A549 (cell line): ENCODE measurements at regions not wholly inside any gene's neighbourhood (a gene's known extent, or its start where the extent isn't known, plus 50 kb on each side); places are given as distances from the start of the nearest gene placed in this dataset.

Experiments
- ATAC-seq, 2 experiments: fragments of 200-7000 bp in 1 of 2; fragments of >200 bp in 1 of 2; cut with Nextera tagmentation in 1 of 2; cut with Tn5 transposase in 1 of 2; 3 replicates each; pipeline versions ENCODE4 v1.8.0 to v1.9.1; 2018 to 2020; ENCODE audit warnings: mild to moderate bottlenecking in 1 of 2, moderate library complexity in 1 of 2
- CTCF ChIA-PET: fragments of 300-600 bp; sonication (Branson Sonifier 250); formaldehyde crosslinking; extraction: SDS; loops from one replicate; lab custom pipeline; 2021; ENCODE audit warnings: antibody characterized with exemption, inconsistent platforms; lab: Yijun Ruan, JAX
- POLR2A ChIA-PET: fragments of 350-600 bp; formaldehyde crosslinking; extraction: SDS; loops from one replicate; lab custom pipeline; 2021; ENCODE audit warnings: antibody characterized with exemption, inconsistent platforms; lab: Yijun Ruan, JAX
- DNase-seq, 2 experiments: peaks; one replicate each; pipeline versions ENCODE4 v3.0.0 to v3.0.0-alpha.2; 2011 to 2016; ENCODE audit warnings: low read depth in 1 of 2, low spot score in 1 of 2
- FAIRE-seq: peaks from 2 replicates; lab custom pipeline; 2011; peaks lifted over from hg19 to GRCh38; lab: Jason Lieb, UNC
- H3K27ac ChIP-seq, 2 experiments: fragments of >200 bp; sonication (Bioruptor Twin); formaldehyde crosslinking; 3 replicates each; pipeline ENCODE4 v1.5.1; 2016 to 2017
- H3K4me1 ChIP-seq: fragments of >200 bp; sonication (Bioruptor Twin); formaldehyde crosslinking; 3 replicates; pipeline ENCODE4 v1.6.1; 2016
- H3K4me2 ChIP-seq: fragments of >200 bp; sonication (Bioruptor Twin); formaldehyde crosslinking; 3 replicates; pipeline ENCODE4 v1.6.1; 2016
- H3K4me3 ChIP-seq: fragments of >200 bp; sonication (Bioruptor Twin); formaldehyde crosslinking; 3 replicates; pipeline ENCODE4 v1.5.1; 2016
- H3K9me3 ChIP-seq: fragments of >200 bp; sonication (Bioruptor Twin); formaldehyde crosslinking; 3 replicates; pipeline ENCODE4 v1.6.1; 2016
- ATOH8 ChIP-seq: fragments of 250-450 bp; sonication (Bioruptor Pico); IDR thresholded peaks from 2 replicates; pipeline ENCODE4 v1.5.0; 2020; ENCODE audit warnings: low read depth, mild to moderate bottlenecking, moderate library complexity
- CEBPB ChIP-seq, 2 experiments: fragments of >200 bp in 1 of 2; sonication (Bioruptor Twin) in 1 of 2; formaldehyde crosslinking in 1 of 2; IDR thresholded peaks; 2 replicates each; pipeline ENCODE4 v1.6.1; 2012 to 2016
- CHD4 ChIP-seq: fragments of 200-600 bp; sonication (generic); IDR thresholded peaks from 2 replicates; pipeline ENCODE4 v1.6.1; 2016; ENCODE audit warnings: antibody characterized with exemption, mild to moderate bottlenecking, borderline replicate concordance
- EHMT2 ChIP-seq: fragments of 200-600 bp; sonication (generic); IDR thresholded peaks from 2 replicates; pipeline ENCODE4 v1.6.1; 2016; ENCODE audit warnings: antibody characterized with exemption, low read depth, mild to moderate bottlenecking, moderate library complexity
- ESRRA ChIP-seq: fragments of 150-350 bp; IDR thresholded peaks from 2 replicates; pipeline ENCODE4 v1.6.1; 2014; ENCODE audit warnings: mild to moderate bottlenecking, low read length, borderline replicate concordance
- FOSB ChIP-seq: fragments of 250-450 bp; sonication (Bioruptor Pico); IDR thresholded peaks from 2 replicates; pipeline ENCODE4 v1.5.0; 2020; ENCODE audit warnings: mild to moderate bottlenecking, moderate library complexity
- HEYL ChIP-seq: fragments of 250-450 bp; sonication (Bioruptor Pico); IDR thresholded peaks from 2 replicates; pipeline ENCODE4 v1.8.0; 2021; ENCODE audit warnings: mild to moderate bottlenecking, moderate library complexity
- HOXB13 ChIP-seq: fragments of 250-450 bp; sonication (Bioruptor Pico); IDR thresholded peaks from 2 replicates; pipeline ENCODE4 v1.5.0; 2020; ENCODE audit warnings: low read depth, mild to moderate bottlenecking, moderate library complexity
- HOXB5 ChIP-seq: fragments of 250-450 bp; sonication (Bioruptor Pico); IDR thresholded peaks from 2 replicates; pipeline ENCODE4 v1.5.0; 2020; ENCODE audit warnings: mild to moderate bottlenecking, moderate library complexity
- JUN ChIP-seq, 2 experiments: fragments of >200 bp; sonication (Bioruptor Twin); formaldehyde crosslinking; IDR thresholded peaks; 2 replicates in 1 of 2; 3 replicates in 1 of 2; pipeline ENCODE4 v1.6.1; 2016 to 2017
- MYC ChIP-seq: IDR thresholded peaks from 2 replicates; pipeline ENCODE4 v1.6.1; 2012; ENCODE audit warnings: mild to moderate bottlenecking, inconsistent platforms, low read length, improper control_type of control experiment, borderline replicate concordance
- NFE2L2 ChIP-seq: fragments of 150-350 bp; conservative IDR thresholded peaks from 2 replicates; pipeline ENCODE4 v1.6.1; 2014; ENCODE audit warnings: low read length
- POLR2A ChIP-seq: IDR thresholded peaks from 2 replicates; pipeline ENCODE4 v1.6.1; 2012; ENCODE audit warnings: mild to moderate bottlenecking, low read length
- POLR2AphosphoS2 ChIP-seq: conservative IDR thresholded peaks from 2 replicates; pipeline ENCODE4 v1.6.1; 2012; ENCODE audit warnings: low read length, improper control_type of control experiment, inconsistent platforms
- RARB ChIP-seq: fragments of 250-450 bp; sonication (Bioruptor Pico); IDR thresholded peaks from 2 replicates; pipeline ENCODE4 v1.8.0; 2021; ENCODE audit warnings: mild to moderate bottlenecking, moderate library complexity
- RFX5 ChIP-seq: fragments of 450-650 bp; IDR thresholded peaks from 2 replicates; pipeline ENCODE4 v1.7.1; 2014; ENCODE audit warnings: antibody characterized with exemption, mild to moderate bottlenecking, moderate library complexity
- SMC3 ChIP-seq: fragments of >200 bp; sonication (Bioruptor Twin); formaldehyde crosslinking; IDR thresholded peaks from 3 replicates; pipeline ENCODE4 v1.6.1; 2018; ENCODE audit warnings: inconsistent platforms
- SREBF2 ChIP-seq: fragments of 450-650 bp; IDR thresholded peaks from 2 replicates; pipeline ENCODE4 v1.6.1; 2014; ENCODE audit warnings: mild to moderate bottlenecking, moderate library complexity
- TFCP2L1 ChIP-seq: fragments of 250-450 bp; sonication (Bioruptor Pico); IDR thresholded peaks from 2 replicates; pipeline ENCODE4 v1.5.0; 2021; ENCODE audit warnings: mild to moderate bottlenecking
- TP53 ChIP-seq: fragments of 250-450 bp; sonication (Bioruptor Pico); IDR thresholded peaks from 2 replicates; pipeline ENCODE4 v1.5.0; 2021; ENCODE audit warnings: mild to moderate bottlenecking, moderate library complexity
- ZNF302 ChIP-seq: fragments of 250-450 bp; sonication (Bioruptor Pico); IDR thresholded peaks from 2 replicates; pipeline ENCODE4 v1.9.0; 2021; ENCODE audit warnings: inconsistent platforms, mild to moderate bottlenecking, moderate library complexity
- WGBS: methylation state at CpG from one replicate; pipeline ENCODE4 v1.1.6; 2017; ENCODE audit errors: missing lambda C conversion rate; 5-methylcytosine and 5-hydroxymethylcytosine counted together
- TF ChIP-seq, protein P1 (sequence below): IDR thresholded peaks from 2 replicates; pipeline ENCODE4 v1.6.1; 2012; ENCODE audit warnings: low read depth, borderline replicate concordance
- TF ChIP-seq, protein P2 (sequence below): fragments of 150-350 bp; IDR thresholded peaks from 2 replicates; pipeline ENCODE4 v1.6.1; 2014; ENCODE audit warnings: low read depth, mild to moderate bottlenecking, low read length
- TF ChIP-seq, protein P3 (sequence below): fragments of 450-650 bp; IDR thresholded peaks from 2 replicates; pipeline ENCODE4 v1.6.1; 2014; ENCODE audit warnings: antibody characterized with exemption

GRCh38 chr20:47888351-47888750 is 103.1 kb upstream of the SULF2 start:
- FAIRE-seq = no peak
- Histone ChIP-seq H3K4me1 (no peaks in the 10 kb centered on the region), H3K4me3 (no peak overlapping the region), H3K27ac (no peak overlapping the region), H3K4me2 (no peak overlapping the region), H3K9me3 (no peaks in the 10 kb centered on the region)
- ChIA-PET POLR2A (no interaction called here), CTCF (no interaction called here)
- WGBS = 34% methylated on average over 13 of the region's 14 CpGs
- TF ChIP-seq HOXB13 (CRISPR knock-in tag) (no peak), CHD4 (no peak), ATOH8 (CRISPR knock-in tag) (no peak), FOSB (CRISPR knock-in tag) (no peak), EHMT2 (no peak), HOXB5 (CRISPR knock-in tag) (no peak), POLR2A (no peak), POLR2AphosphoS2 (no peak), RARB (no peak), RFX5 (no peak), CEBPB (IDR thresholded peaks at IDR 0.05) (no peak), JUN (IDR thresholded peaks at IDR 0.05) (no peak), NFE2L2 (no peak)
- TF ChIP-seq, protein P1, sequence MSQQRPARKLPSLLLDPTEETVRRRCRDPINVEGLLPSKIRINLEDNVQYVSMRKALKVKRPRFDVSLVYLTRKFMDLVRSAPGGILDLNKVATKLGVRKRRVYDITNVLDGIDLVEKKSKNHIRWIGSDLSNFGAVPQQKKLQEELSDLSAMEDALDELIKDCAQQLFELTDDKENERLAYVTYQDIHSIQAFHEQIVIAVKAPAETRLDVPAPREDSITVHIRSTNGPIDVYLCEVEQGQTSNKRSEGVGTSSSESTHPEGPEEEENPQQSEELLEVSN = no peak
- TF ChIP-seq, protein P2, sequence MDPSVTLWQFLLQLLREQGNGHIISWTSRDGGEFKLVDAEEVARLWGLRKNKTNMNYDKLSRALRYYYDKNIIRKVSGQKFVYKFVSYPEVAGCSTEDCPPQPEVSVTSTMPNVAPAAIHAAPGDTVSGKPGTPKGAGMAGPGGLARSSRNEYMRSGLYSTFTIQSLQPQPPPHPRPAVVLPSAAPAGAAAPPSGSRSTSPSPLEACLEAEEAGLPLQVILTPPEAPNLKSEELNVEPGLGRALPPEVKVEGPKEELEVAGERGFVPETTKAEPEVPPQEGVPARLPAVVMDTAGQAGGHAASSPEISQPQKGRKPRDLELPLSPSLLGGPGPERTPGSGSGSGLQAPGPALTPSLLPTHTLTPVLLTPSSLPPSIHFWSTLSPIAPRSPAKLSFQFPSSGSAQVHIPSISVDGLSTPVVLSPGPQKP = no peak
- no peak for ATAC-seq
- DNase-seq = no peak

GRCh38 chr20:47887477-47888080 is 102.3 kb upstream of the SULF2 start:
- TF ChIP-seq, protein P1 = no peak
- TF ChIP-seq JUN (IDR thresholded peaks at IDR 0.05) = no peak
- TF ChIP-seq, protein P3, sequence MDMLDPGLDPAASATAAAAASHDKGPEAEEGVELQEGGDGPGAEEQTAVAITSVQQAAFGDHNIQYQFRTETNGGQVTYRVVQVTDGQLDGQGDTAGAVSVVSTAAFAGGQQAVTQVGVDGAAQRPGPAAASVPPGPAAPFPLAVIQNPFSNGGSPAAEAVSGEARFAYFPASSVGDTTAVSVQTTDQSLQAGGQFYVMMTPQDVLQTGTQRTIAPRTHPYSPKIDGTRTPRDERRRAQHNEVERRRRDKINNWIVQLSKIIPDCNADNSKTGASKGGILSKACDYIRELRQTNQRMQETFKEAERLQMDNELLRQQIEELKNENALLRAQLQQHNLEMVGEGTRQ = no peak
- no peak for TF ChIP-seq ZNF302 (CRISPR knock-in tag)
- TF ChIP-seq TP53 (CRISPR knock-in tag) = no peak
- TF ChIP-seq TFCP2L1 (CRISPR knock-in tag) = no peak
- no peak for TF ChIP-seq MYC
- TF ChIP-seq ESRRA = no peak
- TF ChIP-seq HEYL (CRISPR knock-in tag) = no peak
- TF ChIP-seq, protein P2 = no peak
- no peak for TF ChIP-seq SMC3
- no peak for TF ChIP-seq FOSB (CRISPR knock-in tag)
- TF ChIP-seq SREBF2 = no peak
- TF ChIP-seq, all 56 proteins: peak for 0
- POLR2A ChIA-PET = no interaction called here
- H3K4me3 ChIP-seq = no peak overlapping the region
- no peak for FAIRE-seq
- ATAC-seq = no peak
- no peak overlapping the region for H3K4me2 ChIP-seq
- WGBS = 38% methylated on average over 10 of the region's 10 CpGs
- H3K27ac ChIP-seq = no peak overlapping the region
- no peaks in the 10 kb centered on the region for H3K4me1 ChIP-seq
- no peak for DNase-seq
- CTCF ChIA-PET = no interaction called here
- H3K9me3 ChIP-seq = no peaks in the 10 kb centered on the region
